ENCODE measurements at regions not wholly inside any gene's neighbourhood (a gene's known extent, or its start where the extent isn't known, plus 50 kb on each side); places are given as distances from the start of the nearest gene placed in this dataset.

- H2AFZ ChIP-seq (ENCODE audit: low read depth, low read length), result no peak overlapping the region
- peak; percentile 86 for TF ChIP-seq REST (IDR thresholded peaks at IDR 0.05; ENCODE audit: borderline replicate concordance)
- peak; percentile 67 for TF ChIP-seq POLR2AphosphoS5 (IDR thresholded peaks at IDR 0.05)
- no peak for TF ChIP-seq EZH2 (IDR thresholded peaks at IDR 0.05; ENCODE audit: borderline replicate concordance, insufficient read depth, low read length, poor library complexity, severe bottlenecking)
- peak; percentile 96 for TF ChIP-seq EP300 (conservative IDR thresholded peaks at IDR 0.05; ENCODE audit: poor library complexity, severe bottlenecking)
- H3K27ac ChIP-seq (ENCODE audit: low read length), result peak overlapping the region; percentile 73
- no peaks in the 10 kb centered on the region for H3K9me2 ChIP-seq (ENCODE audit: insufficient read depth, low read length)
- H3K27me3 ChIP-seq (ENCODE audit: insufficient read depth, low read depth, low read length), result no peaks in the 10 kb centered on the region
- H3K79me2 ChIP-seq (replicated peaks; ENCODE audit: insufficient read depth, low read length), result no peaks in the 10 kb centered on the region
- peak overlapping the region; percentile 26 for H3K4me2 ChIP-seq (ENCODE audit: low read length)
- no peaks in the 10 kb centered on the region for H3K36me3 ChIP-seq (ENCODE audit: insufficient read depth, low read length)
- no peak overlapping the region for H3K4me3 ChIP-seq (ENCODE audit: low read length)
- H3F3A ChIP-seq (ENCODE audit: insufficient read depth, low read length, poor library complexity, severe bottlenecking), result no peaks in the 10 kb centered on the region
- H3K9me3 ChIP-seq (ENCODE audit: low read length), result no peaks in the 10 kb centered on the region
- H4K20me1 ChIP-seq (ENCODE audit: insufficient read depth), result no peaks in the 10 kb centered on the region
- H3K9ac ChIP-seq (ENCODE audit: low read length), result no peak overlapping the region
Measured at GRCh38 chr5:102578362-102578761, 79.6 kb upstream of the SLCO6A1 start.

GRCh38 chr5:102579379-102579778 is 80.6 kb upstream of the SLCO6A1 start:
- TF ChIP-seq EP300 (conservative IDR thresholded peaks at IDR 0.05; ENCODE audit: poor library complexity, severe bottlenecking) (no peak), SMC3 (conservative IDR thresholded peaks at IDR 0.05; ENCODE audit: poor library complexity) (no peak), EZH2 (IDR thresholded peaks at IDR 0.05; ENCODE audit: borderline replicate concordance, insufficient read depth, low read length, poor library complexity, severe bottlenecking) (no peak), CTCF (IDR thresholded peaks at IDR 0.05; ENCODE audit: poor library complexity, severe bottlenecking) (no peak), RAD21 (conservative IDR thresholded peaks at IDR 0.05) (no peak), REST (IDR thresholded peaks at IDR 0.05; ENCODE audit: borderline replicate concordance) (no peak), MXI1 (conservative IDR thresholded peaks at IDR 0.05; ENCODE audit: poor library complexity, severe bottlenecking) (no peak)
- H3K4me2 ChIP-seq (ENCODE audit: low read length), result no peak overlapping the region

More at GRCh38 chr5:102579379-102579778, 80.6 kb upstream of the SLCO6A1 start:
- Histone ChIP-seq H2AFZ (ENCODE audit: low read depth, low read length) (no peak overlapping the region), H3F3A (ENCODE audit: insufficient read depth, low read length, poor library complexity, severe bottlenecking) (no peaks in the 10 kb centered on the region), H3K9me2 (ENCODE audit: insufficient read depth, low read length) (no peaks in the 10 kb centered on the region), H3K9ac (ENCODE audit: low read length) (no peak overlapping the region), H3K36me3 (ENCODE audit: insufficient read depth, low read length) (no peaks in the 10 kb centered on the region), H4K20me1 (ENCODE audit: insufficient read depth) (no peaks in the 10 kb centered on the region), H3K27ac (ENCODE audit: low read length) (no peak overlapping the region), H3K27me3 (ENCODE audit: insufficient read depth, low read depth, low read length) (no peaks in the 10 kb centered on the region), H3K4me3 (ENCODE audit: low read length) (no peak overlapping the region), H3K79me2 (replicated peaks; ENCODE audit: insufficient read depth, low read length) (no peaks in the 10 kb centered on the region), H3K9me3 (ENCODE audit: low read length) (no peaks in the 10 kb centered on the region)
